Panc1 (cell line): ENCODE measurements at regions not wholly inside any gene's neighbourhood (a gene's known extent, or its start where the extent isn't known, plus 50 kb on each side); places are given as distances from the start of the nearest gene placed in this dataset.

Experiments
- ATAC-seq: fragments of 200-7000 bp; cut with Tn5 transposase; 2 replicates; pipeline ENCODE4 v1.9.1; 2020; ENCODE audit warnings: mild to moderate bottlenecking, moderate library complexity
- BruUV-seq: library from RNA; stranded (reverse); fragments of 400-500 nt; replicated peaks from 2 replicates; lab custom pipeline; 2021; lab: Mats Ljungman, UMichigan
- CTCF ChIA-PET: fragments of 300-600 bp; sonication (Branson Sonifier 250); formaldehyde crosslinking; loops from one replicate; lab custom pipeline; 2022; ENCODE audit warnings: antibody characterized with exemption; lab: Charles Lee
- POLR2A ChIA-PET: fragments of 300-600 bp; sonication (Branson Sonifier 250); formaldehyde crosslinking; loops from one replicate; lab custom pipeline; 2022; ENCODE audit warnings: antibody characterized with exemption; lab: Charles Lee
- DNase-seq: peaks from one replicate; pipeline ENCODE4 v3.0.0-alpha.2; 2010; ENCODE audit warnings: low read depth, low spot score
- H3K27ac ChIP-seq: 2 replicates; pipeline ENCODE4 v1.5.1; 2011; ENCODE audit warnings: mild to moderate bottlenecking, low read length, inconsistent platforms
- H3K27me3 ChIP-seq: fragments of 200-500 bp; sonication (Bioruptor generic); 2 replicates; pipeline ENCODE4 v1.6.0; 2014; ENCODE audit warnings: low read length, inconsistent platforms; ENCODE audit not compliant: control insufficient read depth, insufficient read depth
- H3K36me3 ChIP-seq: fragments of 200-500 bp; sonication (Bioruptor generic); 2 replicates; pipeline ENCODE4 v1.5.1; 2014; ENCODE audit warnings: inconsistent platforms, mild to moderate bottlenecking, low read length, moderate library complexity; ENCODE audit not compliant: control insufficient read depth, insufficient read depth
- H3K4me1 ChIP-seq: 2 replicates; pipeline ENCODE4 v1.5.1; 2011; ENCODE audit warnings: inconsistent platforms, mild to moderate bottlenecking, low read length, moderate library complexity; ENCODE audit not compliant: control insufficient read depth, insufficient read depth
- H3K4me3 ChIP-seq, 2 experiments: 2 replicates each; pipeline ENCODE4 v1.5.1; 2011 to 2012; ENCODE audit warnings: low read depth in 2 of 2, low read length in 2 of 2, mild to moderate bottlenecking in 2 of 2, inconsistent platforms in 1 of 2, moderate library complexity in 1 of 2
- H3K9me3 ChIP-seq: fragments of 200-500 bp; sonication (Bioruptor generic); 2 replicates; pipeline ENCODE4 v1.5.1; 2014; ENCODE audit warnings: low read depth, mild to moderate bottlenecking, inconsistent platforms, low read length, moderate library complexity; ENCODE audit not compliant: control insufficient read depth, insufficient read depth
- CTCF ChIP-seq: fragments of 450-650 bp; IDR thresholded peaks from 2 replicates; pipeline ENCODE4 v1.5.1; 2017; ENCODE audit warnings: mild to moderate bottlenecking
- POLR2AphosphoS5 ChIP-seq: IDR thresholded peaks from 2 replicates; pipeline ENCODE4 v1.6.1; 2012; ENCODE audit warnings: mild to moderate bottlenecking, low read depth, low read length, moderate library complexity
- REST ChIP-seq, 2 experiments: IDR thresholded peaks; 2 replicates each; pipeline ENCODE4 v1.6.1; 2011 to 2012; ENCODE audit warnings: low read depth in 2 of 2, control low read depth in 1 of 2, low read length in 1 of 2, mild to moderate bottlenecking in 1 of 2, moderate library complexity in 1 of 2; ENCODE audit not compliant: insufficient read depth in 1 of 2
- SIN3A ChIP-seq: IDR thresholded peaks from 2 replicates; pipeline ENCODE4 v1.6.1; 2012; ENCODE audit warnings: low read depth, mild to moderate bottlenecking, low read length, moderate library complexity, borderline replicate concordance; ENCODE audit not compliant: insufficient read depth
- TCF7L2 ChIP-seq: IDR thresholded peaks from 2 replicates; pipeline ENCODE4 v1.6.1; 2011; ENCODE audit warnings: mild to moderate bottlenecking, low read depth, low read length, inconsistent platforms
- in situ Hi-C: cut with HindIII; loops from 2 replicates; pipeline ENCODE4 v1.10.0; 2016; ENCODE audit warnings: low sequenced_read_pairs, low pct_unique_long_range_greater_than_20kb
- intact Hi-C: fragments of 100-400 bp; cut with micrococcal nuclease; formaldehyde crosslinking; loops from one replicate; pipeline ENCODE4 v1.10.0; 2022; ENCODE audit not compliant: unreplicated experiment

- ChIA-PET POLR2A (no interaction called here), CTCF (interaction anchor here (0.7 kb wide), 1 partner anchor 9 kb away, joined by 3 read pairs; no protein-coding TSS in a partner anchor)
- no TSS peak for BruUV-seq
- intact Hi-C loops (no loop called here), in situ Hi-C loops (no loop called here)
- DNase-seq (no peak), ATAC-seq (no peak)
- Histone ChIP-seq H3K4me1 (peaks cover 4% of the 10 kb centered on the region; the same call in 1 of the 2 replicates), H3K36me3 (no peaks in the 10 kb centered on the region), H3K9me3 (peaks cover 3% of the 10 kb centered on the region; the same call in 1 of the 2 replicates), H3K4me3 (no peak overlapping the region), H3K27ac (no peak overlapping the region), H3K27me3 (no peaks in the 10 kb centered on the region)
- TF ChIP-seq CTCF (no peak), TCF7L2 (peak; percentile 82)
Measured at GRCh38 chr12:88931598-88931997, 351.3 kb upstream of the KITLG start.

- TF ChIP-seq POLR2AphosphoS5 = no peak
- TF ChIP-seq SIN3A = no peak
- no peak for TF ChIP-seq REST (IDR thresholded peaks at IDR 0.05; ENCODE audit: insufficient read depth in 1 of 2, low read depth in 2 of 2, low read length in 1 of 2)
- no peak for TF ChIP-seq CTCF
- no peak for TF ChIP-seq TCF7L2
- no peaks in the 10 kb centered on the region for H3K27me3 ChIP-seq
- H3K36me3 ChIP-seq = no peaks in the 10 kb centered on the region; the same call in 1 of the 2 replicates
- H3K9me3 ChIP-seq = peaks cover 3% of the 10 kb centered on the region; the same call in 1 of the 2 replicates
- no peak overlapping the region for H3K27ac ChIP-seq
- POLR2A ChIA-PET = no interaction called here
- in situ Hi-C loops = no loop called here
- intact Hi-C loops = no loop called here
- DNase-seq (no peak), ATAC-seq (no peak)
- H3K4me3 ChIP-seq = no peak overlapping the region
- CTCF ChIA-PET = no interaction called here
- H3K4me1 ChIP-seq = peaks cover 11% of the 10 kb centered on the region
- BruUV-seq = no TSS peak
Measured at GRCh38 chr12:88925454-88925853, 345.2 kb upstream of the KITLG start.
